HCT116 (cell line): ENCODE measurements at regions not wholly inside any gene's neighbourhood (a gene's known extent, or its start where the extent isn't known, plus 50 kb on each side); places are given as distances from the start of the nearest gene placed in this dataset.

Source experiments
- POLR2A ChIP-seq: IDR thresholded peaks from 2 replicates; pipeline ENCODE4 v1.7.0; 2011; ENCODE audit warnings: borderline replicate concordance; ENCODE audit not compliant: insufficient read depth, insufficient read length; ENCODE audit errors: extremely low read depth
- TF ChIP-seq, protein P1 (sequence below), 3 experiments: fragments of 200-600 bp in 1 of 3; sonication (generic) in 1 of 3; IDR thresholded peaks in 2 of 3; conservative IDR thresholded peaks in 1 of 3; 2 replicates each; pipeline ENCODE4 v1.5.1; 2012 to 2017; ENCODE audit warnings: low read depth in 2 of 3, low read length in 2 of 3, antibody characterized with exemption in 1 of 3, borderline replicate concordance in 1 of 3, control low read depth in 1 of 3, mild to moderate bottlenecking in 1 of 3, mixed read lengths in 1 of 3, mixed run types in 1 of 3, moderate library complexity in 1 of 3; ENCODE audit not compliant: insufficient read depth in 1 of 3

DNA sequence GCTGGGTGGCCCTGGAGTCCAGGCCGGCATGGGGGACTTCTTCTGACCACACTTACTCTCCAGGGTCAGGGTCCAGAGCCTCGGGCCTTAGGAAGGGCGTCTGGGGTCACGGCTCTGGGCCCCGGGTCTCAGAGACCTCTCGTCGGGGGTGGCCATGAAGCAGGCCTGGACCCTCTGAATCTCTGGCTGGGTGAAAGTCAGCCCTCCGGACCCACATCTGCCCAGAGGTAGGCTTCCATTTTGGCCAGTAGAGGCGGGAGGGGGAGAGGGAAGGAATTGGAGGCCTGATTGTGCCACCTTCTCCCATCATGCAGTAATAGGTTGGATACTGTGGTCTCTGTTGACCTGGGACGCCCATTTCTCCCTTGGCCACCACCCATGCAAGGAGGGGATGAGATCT lies 125.3 kb upstream of the GPC1 start:
- no peak for TF ChIP-seq POLR2A
- TF ChIP-seq, protein P1, sequence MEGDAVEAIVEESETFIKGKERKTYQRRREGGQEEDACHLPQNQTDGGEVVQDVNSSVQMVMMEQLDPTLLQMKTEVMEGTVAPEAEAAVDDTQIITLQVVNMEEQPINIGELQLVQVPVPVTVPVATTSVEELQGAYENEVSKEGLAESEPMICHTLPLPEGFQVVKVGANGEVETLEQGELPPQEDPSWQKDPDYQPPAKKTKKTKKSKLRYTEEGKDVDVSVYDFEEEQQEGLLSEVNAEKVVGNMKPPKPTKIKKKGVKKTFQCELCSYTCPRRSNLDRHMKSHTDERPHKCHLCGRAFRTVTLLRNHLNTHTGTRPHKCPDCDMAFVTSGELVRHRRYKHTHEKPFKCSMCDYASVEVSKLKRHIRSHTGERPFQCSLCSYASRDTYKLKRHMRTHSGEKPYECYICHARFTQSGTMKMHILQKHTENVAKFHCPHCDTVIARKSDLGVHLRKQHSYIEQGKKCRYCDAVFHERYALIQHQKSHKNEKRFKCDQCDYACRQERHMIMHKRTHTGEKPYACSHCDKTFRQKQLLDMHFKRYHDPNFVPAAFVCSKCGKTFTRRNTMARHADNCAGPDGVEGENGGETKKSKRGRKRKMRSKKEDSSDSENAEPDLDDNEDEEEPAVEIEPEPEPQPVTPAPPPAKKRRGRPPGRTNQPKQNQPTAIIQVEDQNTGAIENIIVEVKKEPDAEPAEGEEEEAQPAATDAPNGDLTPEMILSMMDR (IDR thresholded peaks at IDR 0.05 in 2 of 3, conservative IDR thresholded peaks at IDR 0.05 in 1 of 3; ENCODE audit: borderline replicate concordance in 1 of 3, insufficient read depth in 1 of 3, low read depth in 2 of 3, low read length in 2 of 3): no peak
